ENCODE measurements at regions not wholly inside any gene's neighbourhood (a gene's known extent, or its start where the extent isn't known, plus 50 kb on each side); places are given as distances from the start of the nearest gene placed in this dataset.

DNA sequence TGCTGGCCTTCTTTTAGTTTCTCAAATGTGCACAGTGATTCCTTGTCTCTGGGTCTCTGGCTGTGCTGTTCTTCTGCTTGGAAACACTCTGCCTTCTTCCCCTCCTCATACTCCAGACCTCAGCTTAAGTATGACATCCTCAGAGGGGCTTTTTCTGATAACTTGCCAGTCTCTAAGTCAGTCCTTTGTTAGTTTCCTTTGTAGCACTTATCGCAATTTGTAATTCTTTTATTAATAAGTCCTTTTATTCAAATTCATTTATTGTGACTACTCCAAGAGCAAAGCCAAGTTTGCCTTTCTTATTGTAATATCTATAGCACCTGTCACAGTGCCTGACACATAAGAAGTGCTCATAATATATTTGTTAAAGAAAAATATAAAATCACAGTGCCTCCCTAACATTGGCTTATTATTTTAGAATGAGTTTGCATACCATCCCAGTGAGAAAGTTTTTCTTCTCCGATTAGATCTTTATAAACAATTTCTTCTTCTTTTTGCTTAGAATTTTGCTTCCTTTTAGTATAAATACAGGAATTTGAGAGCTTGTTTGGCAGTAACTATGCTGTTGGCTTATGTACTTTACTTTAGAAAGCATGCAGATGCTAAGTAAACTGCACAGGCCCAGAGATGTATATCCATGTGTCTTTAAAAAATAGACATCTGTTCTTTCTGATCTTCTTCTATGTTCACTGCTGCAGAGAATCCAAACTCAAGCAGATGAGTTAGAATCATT is 198.0 kb downstream of the GAS1 start:
- no peak overlapping the region for H3K14ac ChIP-seq (ENCODE audit: low read length)
- H3K27me3 ChIP-seq (ENCODE audit: control insufficient read depth in 3 of 3, insufficient read depth in 3 of 3, low read depth in 1 of 3, low read length in 3 of 3) = no peaks in the 10 kb centered on the region
- H3K4ac ChIP-seq (ENCODE audit: low read length) = no peak overlapping the region
- H3K27ac ChIP-seq (replicated peaks; ENCODE audit: low read length) = no peak overlapping the region
- WGBS, 2 donors (ENCODE audit: extremely low coverage in 2 of 2, insufficient read length in 2 of 2, insufficient replicate concordance in 1 of 2) = no CpG with 5 or more reads among the region's 2 CpGs
- H3K4me1 ChIP-seq (ENCODE audit: control insufficient read depth in 2 of 2, insufficient read depth in 1 of 2, low read depth in 1 of 2, low read length in 2 of 2) = no peaks in the 10 kb centered on the region
- H4K91ac ChIP-seq (ENCODE audit: low read depth, low read length, poor library complexity) = no peak overlapping the region
- H3K9ac ChIP-seq (ENCODE audit: low read depth, low read length, poor library complexity) = no peak overlapping the region
- no peak for DNase-seq (ENCODE audit: low spot score)
- H4K8ac ChIP-seq (ENCODE audit: low read depth, low read length) = no peak overlapping the region
- no peak overlapping the region for H2BK15ac ChIP-seq (ENCODE audit: low read length)
- no peak overlapping the region for H2BK5ac ChIP-seq (ENCODE audit: low read length)
- H3K23ac ChIP-seq (ENCODE audit: low read depth, low read length, poor library complexity) = no peak overlapping the region
- no peak overlapping the region for H3K4me2 ChIP-seq (ENCODE audit: insufficient read depth, low read length, poor library complexity, severe bottlenecking)
- no peak overlapping the region for H3K4me3 ChIP-seq (ENCODE audit: low read length in 2 of 2)
- H2BK12ac ChIP-seq (ENCODE audit: low read length) = no peak overlapping the region
- H3K18ac ChIP-seq (ENCODE audit: low read length) = no peak overlapping the region
- no peaks in the 10 kb centered on the region for H3K79me1 ChIP-seq (ENCODE audit: low read depth, low read length)
- no peak overlapping the region for H2AFZ ChIP-seq (ENCODE audit: low read length)
- H3K36me3 ChIP-seq (replicated peaks in 1 of 2; ENCODE audit: control insufficient read depth in 2 of 2, insufficient read depth in 2 of 2, low read length in 2 of 2) = no peaks in the 10 kb centered on the region
- H2BK120ac ChIP-seq (ENCODE audit: low read depth, low read length) = no peak overlapping the region
- no peaks in the 10 kb centered on the region for H3K9me3 ChIP-seq (replicated peaks in 1 of 2; ENCODE audit: control insufficient read depth in 2 of 2, insufficient read depth in 1 of 2, low read depth in 1 of 2, low read length in 2 of 2)
- H2AK5ac ChIP-seq (ENCODE audit: low read depth, low read length) = no peak overlapping the region

DNA sequence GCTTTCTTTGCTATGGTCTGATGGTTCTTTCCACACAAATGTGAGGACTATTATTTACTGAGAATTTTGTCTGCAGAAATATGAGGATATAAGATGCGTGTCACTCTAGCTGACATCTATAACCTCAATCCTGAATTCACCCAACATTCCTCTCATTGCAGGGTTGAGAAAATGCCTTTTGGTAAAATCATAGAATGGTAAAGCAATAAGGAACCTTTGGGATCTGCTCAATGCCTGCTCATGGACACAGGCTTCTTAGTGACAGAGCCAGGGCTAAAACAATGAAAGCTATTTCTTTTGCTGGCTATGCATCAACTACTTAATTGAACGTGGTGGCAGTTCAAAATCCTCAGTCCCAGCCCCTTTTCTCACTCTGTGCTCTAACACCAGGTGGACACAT is 199.6 kb downstream of the GAS1 start:
- Histone ChIP-seq H4K8ac (ENCODE audit: low read depth, low read length) (no peak overlapping the region), H3K23ac (ENCODE audit: low read depth, low read length, poor library complexity) (no peak overlapping the region), H3K14ac (ENCODE audit: low read length) (no peak overlapping the region), H4K91ac (ENCODE audit: low read depth, low read length, poor library complexity) (no peak overlapping the region), H3K18ac (ENCODE audit: low read length) (no peak overlapping the region), H3K4ac (ENCODE audit: low read length) (no peak overlapping the region), H2BK12ac (ENCODE audit: low read length) (no peak overlapping the region), H3K4me1 (ENCODE audit: control insufficient read depth in 2 of 2, insufficient read depth in 1 of 2, low read depth in 1 of 2, low read length in 2 of 2) (no peaks in the 10 kb centered on the region), H3K27me3 (ENCODE audit: control insufficient read depth in 3 of 3, insufficient read depth in 3 of 3, low read depth in 1 of 3, low read length in 3 of 3) (no peaks in the 10 kb centered on the region), H2AK5ac (ENCODE audit: low read depth, low read length) (no peak overlapping the region), H2AFZ (ENCODE audit: low read length) (no peak overlapping the region), H2BK15ac (ENCODE audit: low read length) (no peak overlapping the region), H3K4me2 (ENCODE audit: insufficient read depth, low read length, poor library complexity, severe bottlenecking) (no peak overlapping the region), H3K79me1 (ENCODE audit: low read depth, low read length) (no peaks in the 10 kb centered on the region), H3K9me3 (replicated peaks in 1 of 2; ENCODE audit: control insufficient read depth in 2 of 2, insufficient read depth in 1 of 2, low read depth in 1 of 2, low read length in 2 of 2) (no peaks in the 10 kb centered on the region), H3K4me3 (ENCODE audit: low read length in 2 of 2) (no peak overlapping the region), H3K27ac (replicated peaks; ENCODE audit: low read length) (no peak overlapping the region), H3K36me3 (replicated peaks in 1 of 2; ENCODE audit: control insufficient read depth in 2 of 2, insufficient read depth in 2 of 2, low read length in 2 of 2) (no peaks in the 10 kb centered on the region), H2BK5ac (ENCODE audit: low read length) (no peak overlapping the region), H2BK120ac (ENCODE audit: low read depth, low read length) (no peak overlapping the region), H3K9ac (ENCODE audit: low read depth, low read length, poor library complexity) (no peak overlapping the region)
- WGBS, 2 donors (ENCODE audit: extremely low coverage in 2 of 2, insufficient read length in 2 of 2, insufficient replicate concordance in 1 of 2) = no CpG with 5 or more reads among the region's 2 CpGs
- no peak for DNase-seq (ENCODE audit: low spot score)

DNA sequence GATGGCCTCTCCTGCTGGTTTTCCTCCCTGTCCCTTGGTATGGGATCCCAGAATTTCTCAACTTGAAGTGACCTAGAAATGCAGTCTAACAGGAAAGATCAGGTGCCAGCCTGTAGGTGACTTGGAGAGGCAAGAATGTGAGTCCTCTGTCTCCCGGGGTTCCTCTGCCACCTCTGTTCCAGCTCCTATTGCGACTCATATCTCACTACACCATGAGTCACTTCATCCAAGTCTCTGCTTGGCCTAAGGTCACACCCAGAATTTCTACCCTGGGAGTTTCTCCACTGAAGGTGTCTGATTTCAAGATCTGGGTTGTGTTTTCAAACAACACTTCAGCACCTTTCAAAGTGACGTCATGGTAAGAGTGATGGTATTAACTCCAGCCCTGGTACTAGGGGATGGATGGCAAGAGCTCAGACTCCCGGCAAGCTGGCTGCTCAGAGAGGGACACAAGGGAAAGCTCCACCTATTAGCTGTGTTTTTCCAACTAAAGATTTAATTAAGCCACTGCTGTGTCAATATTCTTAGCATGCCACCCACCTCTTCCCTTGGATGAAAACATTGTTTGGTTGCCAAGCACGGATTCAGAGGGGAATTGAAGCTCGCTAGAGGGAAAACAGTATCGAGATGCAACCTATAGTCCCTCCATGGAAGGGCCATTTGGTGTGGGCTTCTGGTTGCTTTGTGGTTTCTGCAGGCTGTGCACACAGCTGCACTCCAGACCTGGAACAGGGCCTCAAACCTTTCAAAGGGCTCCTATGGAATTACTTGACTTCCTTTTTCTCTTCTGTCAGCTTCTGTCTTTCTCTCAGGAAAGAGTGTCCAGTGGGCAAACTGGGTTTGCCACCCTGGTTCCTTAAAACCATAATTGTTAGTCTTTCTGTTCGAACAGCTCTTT is 205.7 kb downstream of the GAS1 start:
- no peak overlapping the region for H2BK15ac ChIP-seq (ENCODE audit: low read length)
- H3K4me1 ChIP-seq (ENCODE audit: control insufficient read depth in 2 of 2, insufficient read depth in 1 of 2, low read depth in 1 of 2, low read length in 2 of 2) = peaks cover 0 to 2% of the 10 kb centered on the region in 2 donors
- no peak for DNase-seq (ENCODE audit: low spot score)
- H2BK5ac ChIP-seq (ENCODE audit: low read length) = no peak overlapping the region
- no peak overlapping the region for H2BK120ac ChIP-seq (ENCODE audit: low read depth, low read length)
- no peak overlapping the region for H3K4me2 ChIP-seq (ENCODE audit: insufficient read depth, low read length, poor library complexity, severe bottlenecking)
- H3K4ac ChIP-seq (ENCODE audit: low read length) = no peak overlapping the region
- H3K27me3 ChIP-seq (ENCODE audit: control insufficient read depth in 3 of 3, insufficient read depth in 3 of 3, low read depth in 1 of 3, low read length in 3 of 3) = no peaks in the 10 kb centered on the region
- H2AFZ ChIP-seq (ENCODE audit: low read length) = no peak overlapping the region
- H3K4me3 ChIP-seq (ENCODE audit: low read length in 2 of 2) = no peak overlapping the region
- H2BK12ac ChIP-seq (ENCODE audit: low read length) = no peak overlapping the region
- H3K23ac ChIP-seq (ENCODE audit: low read depth, low read length, poor library complexity) = no peak overlapping the region
- no CpG with 5 or more reads among the region's 8 CpGs for WGBS, 2 donors (ENCODE audit: extremely low coverage in 2 of 2, insufficient read length in 2 of 2, insufficient replicate concordance in 1 of 2)
- no peaks in the 10 kb centered on the region for H3K79me1 ChIP-seq (ENCODE audit: low read depth, low read length)
- no peak overlapping the region for H3K9ac ChIP-seq (ENCODE audit: low read depth, low read length, poor library complexity)
- no peak overlapping the region for H4K91ac ChIP-seq (ENCODE audit: low read depth, low read length, poor library complexity)
- H3K9me3 ChIP-seq (replicated peaks in 1 of 2; ENCODE audit: control insufficient read depth in 2 of 2, insufficient read depth in 1 of 2, low read depth in 1 of 2, low read length in 2 of 2) = no peaks in the 10 kb centered on the region
- H4K8ac ChIP-seq (ENCODE audit: low read depth, low read length) = no peak overlapping the region
- H3K14ac ChIP-seq (ENCODE audit: low read length) = no peak overlapping the region
- no peak overlapping the region for H3K27ac ChIP-seq (replicated peaks; ENCODE audit: low read length)
- H3K36me3 ChIP-seq (replicated peaks in 1 of 2; ENCODE audit: control insufficient read depth in 2 of 2, insufficient read depth in 2 of 2, low read length in 2 of 2) = no peaks in the 10 kb centered on the region
- no peak overlapping the region for H2AK5ac ChIP-seq (ENCODE audit: low read depth, low read length)
- H3K18ac ChIP-seq (ENCODE audit: low read length) = no peak overlapping the region

DNA sequence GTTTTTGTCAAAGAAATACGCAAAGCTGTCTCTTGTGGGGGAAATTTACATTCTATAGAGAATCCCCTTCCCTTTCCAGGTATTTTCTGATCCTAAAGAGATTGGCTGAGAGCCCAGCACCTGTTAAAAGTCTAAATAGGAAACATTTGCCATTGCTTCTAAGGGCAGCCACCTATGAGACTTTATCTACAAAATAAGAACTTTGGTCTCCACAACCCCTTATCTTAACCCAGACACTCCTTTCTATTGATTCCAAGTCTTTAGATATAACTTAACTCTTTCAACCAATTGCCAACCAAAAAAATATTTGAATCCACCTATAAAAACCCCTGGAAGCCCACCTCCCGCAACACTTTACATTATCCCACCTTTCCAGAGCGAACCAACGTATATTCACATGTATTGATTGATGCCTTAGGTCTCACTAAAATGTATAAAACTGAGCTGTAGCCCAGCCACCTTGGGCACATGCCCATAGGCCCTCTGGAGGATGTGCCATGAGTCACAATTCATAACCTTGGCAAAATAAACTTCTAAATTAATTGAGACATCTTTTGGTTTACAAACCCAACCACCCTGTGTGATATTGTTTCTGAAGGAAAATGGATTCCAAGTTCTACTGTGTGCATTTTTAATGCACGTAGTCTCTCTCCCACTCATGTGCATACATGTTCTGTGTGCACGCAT is 211.4 kb downstream of the GAS1 start:
- Histone ChIP-seq H3K27me3 (ENCODE audit: control insufficient read depth in 3 of 3, insufficient read depth in 3 of 3, low read depth in 1 of 3, low read length in 3 of 3) (no peaks in the 10 kb centered on the region), H2BK12ac (ENCODE audit: low read length) (no peak overlapping the region), H3K4me2 (ENCODE audit: insufficient read depth, low read length, poor library complexity, severe bottlenecking) (no peak overlapping the region), H3K27ac (replicated peaks; ENCODE audit: low read length) (no peak overlapping the region), H3K4ac (ENCODE audit: low read length) (no peak overlapping the region), H3K4me3 (ENCODE audit: low read length in 2 of 2) (no peak overlapping the region), H3K9me3 (replicated peaks in 1 of 2; ENCODE audit: control insufficient read depth in 2 of 2, insufficient read depth in 1 of 2, low read depth in 1 of 2, low read length in 2 of 2) (no peaks in the 10 kb centered on the region), H3K23ac (ENCODE audit: low read depth, low read length, poor library complexity) (no peak overlapping the region), H2AFZ (ENCODE audit: low read length) (no peak overlapping the region), H3K79me1 (ENCODE audit: low read depth, low read length) (no peaks in the 10 kb centered on the region), H2BK15ac (ENCODE audit: low read length) (no peak overlapping the region), H3K4me1 (ENCODE audit: control insufficient read depth in 2 of 2, insufficient read depth in 1 of 2, low read depth in 1 of 2, low read length in 2 of 2) (peaks cover 0 to 2% of the 10 kb centered on the region in 2 donors), H2BK5ac (ENCODE audit: low read length) (no peak overlapping the region), H3K14ac (ENCODE audit: low read length) (no peak overlapping the region), H3K36me3 (replicated peaks in 1 of 2; ENCODE audit: control insufficient read depth in 2 of 2, insufficient read depth in 2 of 2, low read length in 2 of 2) (no peaks in the 10 kb centered on the region), H2BK120ac (ENCODE audit: low read depth, low read length) (no peak overlapping the region), H4K91ac (ENCODE audit: low read depth, low read length, poor library complexity) (no peak overlapping the region), H4K8ac (ENCODE audit: low read depth, low read length) (no peak overlapping the region), H2AK5ac (ENCODE audit: low read depth, low read length) (no peak overlapping the region), H3K9ac (ENCODE audit: low read depth, low read length, poor library complexity) (no peak overlapping the region), H3K18ac (ENCODE audit: low read length) (no peak overlapping the region)
- DNase-seq (ENCODE audit: low spot score) = no peak
- WGBS, 2 donors (ENCODE audit: extremely low coverage in 2 of 2, insufficient read length in 2 of 2, insufficient replicate concordance in 1 of 2) = no CpG with 5 or more reads among the region's 6 CpGs

All from neuronal stem cell (in vitro differentiated cells).